Sigmoid colon (tissue), 3 donors: ENCODE measurements at regions not wholly inside any gene's neighbourhood (a gene's known extent, or its start where the extent isn't known, plus 50 kb on each side); places are given as distances from the start of the nearest gene placed in this dataset.

Experiments used
- POLR2A ChIP-seq, 2 donors: fragments of 450-650 bp; IDR thresholded peaks; one replicate each; pipeline ENCODE4 v1.6.1; 2016; ENCODE audit warnings: antibody characterized with exemption in 2 of 2, mild to moderate bottlenecking in 2 of 2, moderate library complexity in 2 of 2
- TF ChIP-seq, protein P1 (sequence below), 4 experiments: fragments of 450-650 bp in 3 of 4; fragments of 200-600 bp in 1 of 4; IDR thresholded peaks; one replicate each; pipeline ENCODE4 v1.5.1; 2016 to 2019; ENCODE audit warnings: antibody characterized with exemption in 4 of 4, mild to moderate bottlenecking in 3 of 4, moderate library complexity in 2 of 4

DNA sequence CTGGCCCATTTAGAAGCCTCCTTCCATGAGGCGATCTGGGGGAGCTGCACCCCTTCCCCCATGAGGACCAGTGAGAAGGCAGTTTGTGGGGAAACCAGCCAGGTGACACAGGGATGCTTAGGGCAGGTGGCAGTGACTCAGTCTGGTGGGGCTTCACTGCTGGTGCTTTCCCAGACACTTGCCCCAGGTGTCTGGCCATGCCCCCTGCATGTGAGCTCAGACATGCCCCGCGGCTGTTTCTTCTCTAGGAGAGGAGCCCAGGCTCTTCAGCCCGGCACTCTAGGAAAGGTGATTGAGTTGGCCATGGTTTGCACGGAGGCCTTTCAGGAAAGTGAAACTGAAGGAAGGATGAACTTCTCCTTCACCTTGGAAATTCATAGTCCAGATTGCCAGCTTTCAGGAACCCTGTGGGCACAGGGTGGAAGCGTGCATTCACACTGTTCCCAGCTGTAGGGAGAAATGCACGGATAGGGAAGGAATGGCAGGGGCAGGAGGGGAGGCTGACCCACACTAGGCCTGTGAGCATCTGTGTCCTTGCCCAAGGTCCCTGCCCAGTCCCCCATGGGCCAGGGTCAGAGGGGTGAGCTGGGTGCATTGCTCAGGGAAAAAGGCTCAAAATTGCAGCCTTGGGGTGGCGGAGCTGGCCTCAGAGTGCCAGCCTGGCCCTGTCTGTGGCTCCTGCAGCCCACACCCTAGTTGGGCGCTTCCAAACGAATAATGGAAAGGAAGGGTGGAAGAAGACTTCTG, 359.1 kb downstream of the GLRX3 start:
- no peak for TF ChIP-seq POLR2A (IDR thresholded peaks at IDR 0.05)
- TF ChIP-seq, protein P1, sequence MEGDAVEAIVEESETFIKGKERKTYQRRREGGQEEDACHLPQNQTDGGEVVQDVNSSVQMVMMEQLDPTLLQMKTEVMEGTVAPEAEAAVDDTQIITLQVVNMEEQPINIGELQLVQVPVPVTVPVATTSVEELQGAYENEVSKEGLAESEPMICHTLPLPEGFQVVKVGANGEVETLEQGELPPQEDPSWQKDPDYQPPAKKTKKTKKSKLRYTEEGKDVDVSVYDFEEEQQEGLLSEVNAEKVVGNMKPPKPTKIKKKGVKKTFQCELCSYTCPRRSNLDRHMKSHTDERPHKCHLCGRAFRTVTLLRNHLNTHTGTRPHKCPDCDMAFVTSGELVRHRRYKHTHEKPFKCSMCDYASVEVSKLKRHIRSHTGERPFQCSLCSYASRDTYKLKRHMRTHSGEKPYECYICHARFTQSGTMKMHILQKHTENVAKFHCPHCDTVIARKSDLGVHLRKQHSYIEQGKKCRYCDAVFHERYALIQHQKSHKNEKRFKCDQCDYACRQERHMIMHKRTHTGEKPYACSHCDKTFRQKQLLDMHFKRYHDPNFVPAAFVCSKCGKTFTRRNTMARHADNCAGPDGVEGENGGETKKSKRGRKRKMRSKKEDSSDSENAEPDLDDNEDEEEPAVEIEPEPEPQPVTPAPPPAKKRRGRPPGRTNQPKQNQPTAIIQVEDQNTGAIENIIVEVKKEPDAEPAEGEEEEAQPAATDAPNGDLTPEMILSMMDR (IDR thresholded peaks at IDR 0.05) = no peak
